Astrocyte (in vitro differentiated cells and primary cell): ENCODE measurements at regions not wholly inside any gene's neighbourhood (a gene's known extent, or its start where the extent isn't known, plus 50 kb on each side); places are given as distances from the start of the nearest gene placed in this dataset.

Experiments
- DNase-seq: peaks from one replicate; pipeline ENCODE4 v3.0.0-alpha.2; 2010; ENCODE audit warnings: low read depth
- FAIRE-seq: peaks from 2 replicates; lab custom pipeline; 2011; peaks lifted over from hg19 to GRCh38; lab: Jason Lieb, UNC
- H2AFZ ChIP-seq: 2 replicates; pipeline ENCODE4 v1.6.0; 2012; ENCODE audit warnings: low read depth, low read length, inconsistent platforms
- H3K27ac ChIP-seq: 2 replicates; pipeline ENCODE4 v1.5.1; 2011; ENCODE audit warnings: low read depth, low read length, inconsistent platforms
- H3K27me3 ChIP-seq: 2 replicates; pipeline ENCODE4 v1.6.0; 2011; ENCODE audit warnings: low read length, inconsistent platforms; ENCODE audit not compliant: insufficient read depth
- H3K36me3 ChIP-seq: 2 replicates; pipeline ENCODE4 v1.5.1; 2011; ENCODE audit warnings: low read length, inconsistent platforms; ENCODE audit not compliant: insufficient read depth
- H3K4me1 ChIP-seq: 2 replicates; pipeline ENCODE4 v1.5.1; 2011; ENCODE audit warnings: low read length, inconsistent platforms; ENCODE audit not compliant: insufficient read depth
- H3K4me2 ChIP-seq: 2 replicates; pipeline ENCODE4 v1.6.0; 2012; ENCODE audit warnings: low read length, inconsistent platforms
- H3K4me3 ChIP-seq: 2 replicates; pipeline ENCODE4 v1.5.1; 2011; ENCODE audit warnings: low read depth, mild to moderate bottlenecking, low read length, inconsistent platforms; ENCODE audit not compliant: insufficient read depth
- H3K79me2 ChIP-seq: 2 replicates; pipeline ENCODE4 v1.6.0; 2012; ENCODE audit warnings: mild to moderate bottlenecking, low read length, inconsistent platforms; ENCODE audit not compliant: insufficient read depth
- H3K9ac ChIP-seq: 2 replicates; pipeline ENCODE4 v1.6.0; 2012; ENCODE audit warnings: mild to moderate bottlenecking, low read length, inconsistent platforms
- H3K9me3 ChIP-seq: 2 replicates; pipeline ENCODE4 v1.5.1; 2012; ENCODE audit warnings: low read depth, mild to moderate bottlenecking, low read length, inconsistent platforms; ENCODE audit not compliant: insufficient read depth
- H4K20me1 ChIP-seq: 2 replicates; pipeline ENCODE4 v1.6.0; 2012; ENCODE audit warnings: low read length, inconsistent platforms; ENCODE audit not compliant: insufficient read depth
- H3K27ac Mint-ChIP-seq: one replicate; pipeline ENCODE4 v1.8.0; 2021; ENCODE audit warnings: mild to moderate bottlenecking, mixed read lengths; ENCODE audit not compliant: unreplicated experiment
- H3K27me3 Mint-ChIP-seq: one replicate; pipeline ENCODE4 v1.8.0; 2021; ENCODE audit warnings: low read depth, mixed read lengths; ENCODE audit not compliant: unreplicated experiment
- H3K36me3 Mint-ChIP-seq: one replicate; pipeline ENCODE4 v1.8.0; 2021; ENCODE audit warnings: low read depth, mixed read lengths; ENCODE audit not compliant: unreplicated experiment
- H3K4me1 Mint-ChIP-seq: one replicate; pipeline ENCODE4 v1.8.0; 2021; ENCODE audit warnings: low read depth, mixed read lengths; ENCODE audit not compliant: unreplicated experiment
- H3K4me3 Mint-ChIP-seq: one replicate; pipeline ENCODE4 v1.8.0; 2021; ENCODE audit warnings: mild to moderate bottlenecking, moderate library complexity, mixed read lengths; ENCODE audit not compliant: unreplicated experiment
- H3K9me3 Mint-ChIP-seq: one replicate; pipeline ENCODE4 v1.8.0; 2021; ENCODE audit warnings: mild to moderate bottlenecking, mixed read lengths; ENCODE audit not compliant: unreplicated experiment
- CTCF ChIP-seq: IDR thresholded peaks from 2 replicates; pipeline ENCODE4 v1.5.1; 2011; ENCODE audit warnings: low read depth, mild to moderate bottlenecking, inconsistent platforms, low read length, moderate library complexity; ENCODE audit not compliant: insufficient read depth
- EZH2 ChIP-seq: IDR thresholded peaks from 2 replicates; pipeline ENCODE4 v1.6.1; 2012; ENCODE audit warnings: mild to moderate bottlenecking, low read length, inconsistent platforms; ENCODE audit not compliant: insufficient read depth

- Histone ChIP-seq H3K4me1 (no peaks in the 10 kb centered on the region), H3K9me3 (peaks cover 3% of the 10 kb centered on the region), H3K79me2 (no peaks in the 10 kb centered on the region), H3K27me3 (no peaks in the 10 kb centered on the region), H3K4me3 (no peak overlapping the region), H3K9ac (no peak overlapping the region), H2AFZ (no peak overlapping the region), H4K20me1 (no peaks in the 10 kb centered on the region), H3K36me3 (no peaks in the 10 kb centered on the region), H3K4me2 (no peak overlapping the region), H3K27ac (no peak overlapping the region)
- FAIRE-seq, result no peak
- Mint-ChIP-seq H3K4me1 (no peaks in the 10 kb centered on the region), H3K9me3 (no peaks in the 10 kb centered on the region), H3K36me3 (no peaks in the 10 kb centered on the region), H3K27ac (no peak overlapping the region), H3K27me3 (no peaks in the 10 kb centered on the region), H3K4me3 (no peak overlapping the region)
- no peak for DNase-seq
- no peak for TF ChIP-seq CTCF
- no peak for TF ChIP-seq EZH2
These were observed 406.0 kb upstream of the SEMA6A start for GRCh38 chr5:116980581-116980980.

GRCh38 chr5:116976767-116977166 lies 402.1 kb upstream of the SEMA6A start:
- Histone ChIP-seq H3K9me3 (peaks cover 3% of the 10 kb centered on the region), H3K4me2 (no peak overlapping the region), H2AFZ (no peak overlapping the region), H3K27ac (no peak overlapping the region), H3K9ac (no peak overlapping the region), H3K4me3 (no peak overlapping the region), H3K4me1 (no peaks in the 10 kb centered on the region), H3K79me2 (no peaks in the 10 kb centered on the region), H3K36me3 (no peaks in the 10 kb centered on the region), H3K27me3 (no peaks in the 10 kb centered on the region), H4K20me1 (no peaks in the 10 kb centered on the region)
- Mint-ChIP-seq H3K4me1 (no peaks in the 10 kb centered on the region), H3K27me3 (no peaks in the 10 kb centered on the region), H3K9me3 (no peaks in the 10 kb centered on the region), H3K4me3 (no peak overlapping the region), H3K27ac (no peak overlapping the region), H3K36me3 (no peaks in the 10 kb centered on the region)
- TF ChIP-seq EZH2, result no peak
- no peak for TF ChIP-seq CTCF
- DNase-seq, result no peak
- no peak for FAIRE-seq

GRCh38 chr5:116971131-116971530 lies 396.5 kb upstream of the SEMA6A start:
- Mint-ChIP-seq H3K36me3 (no peaks in the 10 kb centered on the region), H3K27me3 (no peaks in the 10 kb centered on the region), H3K9me3 (no peaks in the 10 kb centered on the region), H3K4me3 (no peak overlapping the region), H3K4me1 (no peaks in the 10 kb centered on the region), H3K27ac (no peak overlapping the region)
- Histone ChIP-seq H4K20me1 (no peaks in the 10 kb centered on the region), H3K4me3 (no peak overlapping the region), H3K36me3 (no peaks in the 10 kb centered on the region), H3K9me3 (no peaks in the 10 kb centered on the region), H3K4me2 (no peak overlapping the region), H3K9ac (no peak overlapping the region), H3K27me3 (no peaks in the 10 kb centered on the region), H3K79me2 (no peaks in the 10 kb centered on the region), H3K27ac (no peak overlapping the region), H3K4me1 (no peaks in the 10 kb centered on the region), H2AFZ (no peak overlapping the region)
- FAIRE-seq (no peak), DNase-seq (no peak)
- TF ChIP-seq CTCF (no peak), EZH2 (no peak)
